Peyer's patch (tissue), 4 donors: ENCODE measurements at regions not wholly inside any gene's neighbourhood (a gene's known extent, or its start where the extent isn't known, plus 50 kb on each side); places are given as distances from the start of the nearest gene placed in this dataset.

Source experiments
- DNase-seq, 3 donors: peaks; one replicate each; pipeline ENCODE4 v3.0.0-alpha.2; 2017 to 2019
- H3K27ac ChIP-seq, 4 donors: fragments of 200-600 bp; sonication (generic); one replicate each; pipeline ENCODE4 v1.5.1; 2016 to 2019
- H3K27me3 ChIP-seq, 2 donors: fragments of 200-600 bp; sonication (generic); one replicate each; pipeline ENCODE4 v1.5.1; 2019
- H3K36me3 ChIP-seq, 3 donors: fragments of 200-600 bp; sonication (generic); one replicate each; pipeline ENCODE4 v1.5.1; 2016 to 2019
- H3K4me1 ChIP-seq, 4 donors: fragments of 200-600 bp; sonication (generic); one replicate each; pipeline ENCODE4 v1.5.1; 2016 to 2019
- H3K4me3 ChIP-seq, 4 donors: fragments of 200-600 bp; sonication (generic); 1 replicate in 3 of 4; 2 replicates in 1 of 4; pipeline ENCODE4 v1.5.1; 2016 to 2019; ENCODE audit warnings: mild to moderate bottlenecking in 1 of 4
- H3K9me3 ChIP-seq, 4 donors: fragments of 200-600 bp; sonication (generic); one replicate each; pipeline ENCODE4 v1.5.1; 2016 to 2019; ENCODE audit warnings: mild to moderate bottlenecking in 1 of 4
- CTCF ChIP-seq, 6 experiments: fragments of 450-650 bp in 4 of 6; fragments of 200-600 bp in 2 of 6; sonication (generic) in 1 of 6; IDR thresholded peaks; one replicate each; pipeline ENCODE4 v1.5.1; 2017 to 2019; ENCODE audit warnings: antibody characterized with exemption in 6 of 6, mild to moderate bottlenecking in 3 of 6, moderate library complexity in 1 of 6
- POLR2A ChIP-seq, 2 donors: fragments of 450-650 bp; IDR thresholded peaks; one replicate each; pipeline ENCODE4 v1.5.1; 2017; ENCODE audit warnings: antibody characterized with exemption in 2 of 2, mild to moderate bottlenecking in 2 of 2, moderate library complexity in 2 of 2

DNA sequence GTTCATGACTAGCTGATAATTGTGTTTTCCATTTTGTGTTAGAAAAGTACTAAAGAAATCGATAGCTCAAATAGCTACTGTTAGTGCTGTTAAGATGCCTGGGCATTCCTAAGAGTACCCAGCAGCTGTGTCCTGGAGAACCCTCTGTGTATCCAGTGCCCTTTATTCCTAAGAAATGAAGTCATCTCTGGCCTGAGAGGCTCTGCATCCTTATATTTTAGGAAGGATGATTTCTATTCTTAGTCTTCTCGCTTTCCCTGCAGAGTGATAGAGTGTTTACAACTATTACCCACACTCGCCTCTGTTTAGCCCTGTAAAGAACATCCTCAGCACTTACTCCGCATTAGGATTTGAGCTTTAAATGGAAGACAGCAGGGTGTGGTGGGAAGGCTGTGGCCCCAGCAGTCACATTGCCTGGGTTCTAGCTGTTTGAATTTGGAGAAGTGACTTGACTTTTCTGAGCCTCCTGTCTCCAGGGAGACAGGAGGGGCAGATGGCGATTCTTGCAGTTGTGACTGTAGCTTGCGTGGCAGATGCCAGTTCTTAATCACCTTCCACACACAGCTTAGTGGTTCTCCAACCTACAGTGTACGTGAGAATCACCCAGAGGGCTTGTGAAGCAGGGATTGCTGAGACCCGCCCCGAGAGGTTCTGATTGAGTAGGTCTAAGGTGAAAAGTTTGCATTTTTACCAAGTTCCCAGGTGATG, 177.2 kb upstream of the PITX1 start:
- DNase-seq = peak in 1 of 3 donors; percentile 9
- H3K4me1 ChIP-seq = peaks cover 0 to 5% (median 0%) of the 10 kb centered on the region in 4 donors

GRCh38 chr5:135210286-135211055, 176.4 kb upstream of the PITX1 start:
- H3K9me3 ChIP-seq = no peaks in the 10 kb centered on the region
- DNase-seq = peak in 1 of 3 donors; percentile 24
- H3K4me3 ChIP-seq = no peak overlapping the region
- no peaks in the 10 kb centered on the region for H3K36me3 ChIP-seq
- peaks cover 0 to 5% (median 0%) of the 10 kb centered on the region in 4 donors for H3K4me1 ChIP-seq
- no peak overlapping the region for H3K27ac ChIP-seq
- TF ChIP-seq CTCF (IDR thresholded peaks at IDR 0.05) (no peak), POLR2A (IDR thresholded peaks at IDR 0.05) (no peak)
- no peaks in the 10 kb centered on the region for H3K27me3 ChIP-seq

More for the DNA sequence above, 177.2 kb upstream of the PITX1 start:
- H3K27me3 ChIP-seq = no peaks in the 10 kb centered on the region
- no peaks in the 10 kb centered on the region for H3K9me3 ChIP-seq
- TF ChIP-seq POLR2A (IDR thresholded peaks at IDR 0.05) = no peak
- TF ChIP-seq CTCF (IDR thresholded peaks at IDR 0.05) = no peak
- no peaks in the 10 kb centered on the region for H3K36me3 ChIP-seq
- H3K4me3 ChIP-seq = no peak overlapping the region
- no peak overlapping the region for H3K27ac ChIP-seq

DNA sequence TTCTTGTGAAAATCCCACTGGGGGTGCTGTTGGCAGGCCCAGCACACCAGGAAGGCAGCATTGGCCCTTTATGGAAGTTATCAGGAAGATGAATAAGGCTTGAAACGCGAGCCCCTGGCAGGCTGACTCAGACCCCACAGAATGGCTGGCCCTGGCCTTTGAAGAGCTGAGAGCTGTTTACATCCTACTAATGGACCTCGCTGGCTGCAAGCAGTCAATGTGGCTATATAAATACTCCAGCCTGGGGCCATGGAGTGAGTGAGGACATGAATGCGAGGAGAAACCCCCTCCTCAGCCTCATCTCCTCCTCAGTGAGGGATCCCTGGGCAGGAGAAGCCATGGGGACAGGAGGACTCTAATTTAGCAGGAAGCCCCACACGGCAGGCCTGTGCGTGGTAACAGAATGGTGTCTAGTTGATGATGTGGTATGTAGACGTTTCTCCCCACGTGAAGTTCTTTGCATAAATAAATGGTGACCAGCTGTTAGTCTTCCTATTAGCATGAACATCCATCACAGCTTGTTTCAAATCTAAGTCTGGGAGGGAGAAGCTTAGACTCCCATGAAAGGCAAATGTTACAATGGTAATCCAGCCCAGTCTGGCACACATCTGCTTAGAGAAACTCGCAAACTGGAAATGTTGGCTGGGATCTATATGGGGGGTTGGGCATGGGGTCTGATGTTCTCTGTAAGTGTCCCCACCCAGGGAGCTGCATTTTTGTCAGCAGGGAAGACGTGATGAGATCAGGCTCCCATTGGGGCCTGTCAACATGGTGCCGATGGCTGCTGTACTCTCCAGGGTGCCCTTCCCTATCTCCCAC, 175.1 kb upstream of the PITX1 start:
- H3K27ac ChIP-seq = peak overlapping the region in 3 of 4 donors; percentile 17 to 47 (median 42)

GRCh38 chr5:135208555-135208902, 174.5 kb upstream of the PITX1 start:
- Histone ChIP-seq H3K27ac (peak overlapping the region in 1 of 4 donors; percentile 47), H3K36me3 (no peaks in the 10 kb centered on the region), H3K4me3 (no peak overlapping the region), H3K27me3 (no peaks in the 10 kb centered on the region), H3K9me3 (no peaks in the 10 kb centered on the region), H3K4me1 (peaks cover 0 to 5% (median 0%) of the 10 kb centered on the region in 4 donors)
- no peak for TF ChIP-seq POLR2A (IDR thresholded peaks at IDR 0.05)
- peak in 1 of 3 donors; percentile 28 for DNase-seq

More for the DNA sequence above, 175.1 kb upstream of the PITX1 start:
- Histone ChIP-seq H3K4me3 (no peak overlapping the region), H3K27me3 (no peaks in the 10 kb centered on the region), H3K9me3 (no peaks in the 10 kb centered on the region), H3K36me3 (no peaks in the 10 kb centered on the region), H3K4me1 (peaks cover 0 to 5% (median 0%) of the 10 kb centered on the region in 4 donors)
- TF ChIP-seq POLR2A (IDR thresholded peaks at IDR 0.05) = no peak
- TF ChIP-seq CTCF (IDR thresholded peaks at IDR 0.05) = no peak
- DNase-seq = peak in 1 of 3 donors; percentile 47

DNA sequence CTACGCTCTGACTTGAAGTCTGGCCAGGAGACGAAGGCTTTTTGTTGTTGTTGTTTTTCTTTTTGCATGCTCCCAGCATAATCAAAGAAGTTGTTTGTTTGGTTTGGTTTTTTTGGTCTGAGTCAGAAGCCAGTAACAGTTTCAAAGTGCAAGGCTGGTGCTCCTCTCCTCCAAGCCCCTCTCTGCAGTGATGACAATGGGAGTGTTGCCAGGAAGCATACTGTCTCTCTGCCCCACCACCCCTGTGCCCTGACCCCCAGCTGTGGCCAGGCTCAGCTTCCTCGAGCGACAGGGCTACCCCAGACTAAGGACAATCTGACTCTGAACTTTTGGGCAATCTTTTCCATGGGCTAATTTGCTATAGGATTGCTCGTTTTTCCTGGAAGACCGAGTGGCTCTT, 173.8 kb upstream of the PITX1 start:
- H3K27me3 ChIP-seq = no peaks in the 10 kb centered on the region
- no peaks in the 10 kb centered on the region for H3K9me3 ChIP-seq
- TF ChIP-seq CTCF (IDR thresholded peaks at IDR 0.05) = no peak
- TF ChIP-seq POLR2A (IDR thresholded peaks at IDR 0.05) = no peak
- H3K4me1 ChIP-seq = peaks cover 0 to 5% (median 0%) of the 10 kb centered on the region in 4 donors
- DNase-seq = no peak
- H3K36me3 ChIP-seq = no peaks in the 10 kb centered on the region
- no peak overlapping the region for H3K27ac ChIP-seq
- no peak overlapping the region for H3K4me3 ChIP-seq
